ENCODE measurements at regions not wholly inside any gene's neighbourhood (a gene's known extent, or its start where the extent isn't known, plus 50 kb on each side); places are given as distances from the start of the nearest gene placed in this dataset.

GRCh38 chr12:126567016-126567415, 1501.8 kb downstream of the AACS start:
- no peak overlapping the region for H4K8ac ChIP-seq (ENCODE audit: extremely low read depth, insufficient read depth, low read length)
- H2BK12ac ChIP-seq (ENCODE audit: low read depth, low read length), result no peak overlapping the region
- H3K23ac ChIP-seq (ENCODE audit: insufficient read length), result no peak overlapping the region
- 0 out of 7 replicates have a peak, but pooled peaks cover 0 to 2% (median 0%) of the 10 kb centered on the region in 4 experiments for H3K4me1 ChIP-seq (replicated peaks in 1 of 4; ENCODE audit: control insufficient read depth in 3 of 4, insufficient read depth in 4 of 4, low read length in 3 of 4)
- ChIA-PET CTCF (ENCODE audit: partially characterized antibody) (no interaction called here), POLR2A (ENCODE audit: partially characterized antibody) (no interaction called here)
- no peak overlapping the region for H3K9ac ChIP-seq (replicated peaks in 1 of 4; ENCODE audit: extremely low read depth in 1 of 4, low read depth in 3 of 4, low read length in 3 of 4)
- FAIRE-seq, result no peak
- no peak overlapping the region for H4K91ac ChIP-seq (replicated peaks; ENCODE audit: insufficient read length, low read length)
- peaks cover 8 to 12% of the 10 kb centered on the region in 2 experiments for H3K9me3 ChIP-seq (ENCODE audit: insufficient read depth in 2 of 2, low read depth in 1 of 2, low read length in 1 of 2)
- no peak overlapping the region for H2BK20ac ChIP-seq (ENCODE audit: low read length)
- no peak overlapping the region for H3K4me2 ChIP-seq (ENCODE audit: insufficient read depth in 1 of 2, low read depth in 2 of 2, low read length in 2 of 2)
- no peaks in the 10 kb centered on the region for H3K79me1 ChIP-seq (ENCODE audit: low read depth, low read length)
- no peak overlapping the region for H3K18ac ChIP-seq (ENCODE audit: extremely low read depth, low read length)
- no peak overlapping the region for H3K27ac ChIP-seq (ENCODE audit: low read depth, low read length)
- no peaks in the 10 kb centered on the region for H4K20me1 ChIP-seq (replicated peaks in 1 of 2; ENCODE audit: control insufficient read depth in 1 of 2, insufficient read depth in 2 of 2, low read length in 2 of 2)
- peaks cover 2% of the 10 kb centered on the region; the same call in 1 of the 2 replicates for H3K23me2 ChIP-seq (ENCODE audit: low read depth, low read length)
- H3K79me2 ChIP-seq (ENCODE audit: control insufficient read depth in 1 of 2, insufficient read depth in 2 of 2, low read length in 2 of 2), result no peaks in the 10 kb centered on the region
- no peak overlapping the region for H3K14ac ChIP-seq (ENCODE audit: insufficient read length)
- no peak overlapping the region for H2BK120ac ChIP-seq (replicated peaks; ENCODE audit: low read depth, low read length)
- no peak overlapping the region for H2BK5ac ChIP-seq (ENCODE audit: low read depth, low read length)
- WGBS, 2 experiments (ENCODE audit: extremely low coverage in 1 of 2, insufficient coverage in 1 of 2, insufficient read length in 1 of 2, insufficient replicate concordance in 2 of 2, low coverage in 1 of 2, low lambda C conversion rate in 2 of 2, missing lambda C conversion rate in 1 of 2), result 88% methylated on average over 10 of the region's 18 CpGs; no CpG with 5 or more reads in 1 of the 2 experiments
- no peak overlapping the region for H3K56ac ChIP-seq (replicated peaks; ENCODE audit: insufficient read length, low read depth, low read length)
- no peak overlapping the region for H2BK15ac ChIP-seq (ENCODE audit: low read length)
- 0 out of 8 replicates have a peak, but pooled peaks cover 0 to 4% (median 0%) of the 10 kb centered on the region in 4 experiments for H3K36me3 ChIP-seq (ENCODE audit: control insufficient read depth in 2 of 4, insufficient read depth in 4 of 4, low read length in 3 of 4)
- DNase-seq (ENCODE audit: low read depth in 1 of 2, low spot score in 2 of 2), result no peak
- H3K27me3 ChIP-seq (replicated peaks in 1 of 4; ENCODE audit: control insufficient read depth in 3 of 4, extremely low read depth in 1 of 4, insufficient read depth in 3 of 4, low read length in 3 of 4), result no peaks in the 10 kb centered on the region; a peak in 1 of 7 replicates
- no peak overlapping the region for H4K5ac ChIP-seq (ENCODE audit: insufficient read length, low read depth, low read length)
- no peak overlapping the region for H2AK5ac ChIP-seq (ENCODE audit: low read depth, low read length)
- no peak overlapping the region for H2AFZ ChIP-seq (ENCODE audit: low read length)
- no peak overlapping the region for H3K4ac ChIP-seq (replicated peaks; ENCODE audit: insufficient read length, low read depth, low read length)
- no peak overlapping the region for H3K4me3 ChIP-seq (ENCODE audit: extremely low read depth in 1 of 4, insufficient read depth in 2 of 4, low read depth in 3 of 4, low read length in 4 of 4)
- no peak for TF ChIP-seq BRCA1 (IDR thresholded peaks at IDR 0.05; ENCODE audit: low read depth, low read length)
- TF ChIP-seq PHF8 (conservative IDR thresholded peaks at IDR 0.05; ENCODE audit: low read depth, low read length), result no peak
- no peak for TF ChIP-seq POU5F1 (IDR thresholded peaks at IDR 0.05; ENCODE audit: low read depth, low read length)
- no peak for TF ChIP-seq RFX5 (IDR thresholded peaks at IDR 0.05; ENCODE audit: borderline replicate concordance, low read depth, low read length)
- TF ChIP-seq, protein P1, sequence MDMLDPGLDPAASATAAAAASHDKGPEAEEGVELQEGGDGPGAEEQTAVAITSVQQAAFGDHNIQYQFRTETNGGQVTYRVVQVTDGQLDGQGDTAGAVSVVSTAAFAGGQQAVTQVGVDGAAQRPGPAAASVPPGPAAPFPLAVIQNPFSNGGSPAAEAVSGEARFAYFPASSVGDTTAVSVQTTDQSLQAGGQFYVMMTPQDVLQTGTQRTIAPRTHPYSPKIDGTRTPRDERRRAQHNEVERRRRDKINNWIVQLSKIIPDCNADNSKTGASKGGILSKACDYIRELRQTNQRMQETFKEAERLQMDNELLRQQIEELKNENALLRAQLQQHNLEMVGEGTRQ (IDR thresholded peaks at IDR 0.05; ENCODE audit: low read length), result no peak
- TF ChIP-seq, protein P2, sequence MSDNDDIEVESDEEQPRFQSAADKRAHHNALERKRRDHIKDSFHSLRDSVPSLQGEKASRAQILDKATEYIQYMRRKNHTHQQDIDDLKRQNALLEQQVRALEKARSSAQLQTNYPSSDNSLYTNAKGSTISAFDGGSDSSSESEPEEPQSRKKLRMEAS (IDR thresholded peaks at IDR 0.05), result no peak
- no peak for TF ChIP-seq CREB1 (IDR thresholded peaks at IDR 0.05)
- no peak for TF ChIP-seq SP1 (IDR thresholded peaks at IDR 0.05; ENCODE audit: low read depth, low read length)
- no peak for TF ChIP-seq KDM1A (IDR thresholded peaks at IDR 0.05; ENCODE audit: borderline replicate concordance, low read length)
- no peak for TF ChIP-seq JUN (IDR thresholded peaks at IDR 0.05; ENCODE audit: low read depth, low read length)
- TF ChIP-seq HDAC6 (IDR thresholded peaks at IDR 0.05; ENCODE audit: low read depth, low read length), result no peak
- no peak for TF ChIP-seq TAF1 (IDR thresholded peaks at IDR 0.05; ENCODE audit: low read depth, low read length)
